ENCODE measurements at regions not wholly inside any gene's neighbourhood (a gene's known extent, or its start where the extent isn't known, plus 50 kb on each side); places are given as distances from the start of the nearest gene placed in this dataset.

DNA sequence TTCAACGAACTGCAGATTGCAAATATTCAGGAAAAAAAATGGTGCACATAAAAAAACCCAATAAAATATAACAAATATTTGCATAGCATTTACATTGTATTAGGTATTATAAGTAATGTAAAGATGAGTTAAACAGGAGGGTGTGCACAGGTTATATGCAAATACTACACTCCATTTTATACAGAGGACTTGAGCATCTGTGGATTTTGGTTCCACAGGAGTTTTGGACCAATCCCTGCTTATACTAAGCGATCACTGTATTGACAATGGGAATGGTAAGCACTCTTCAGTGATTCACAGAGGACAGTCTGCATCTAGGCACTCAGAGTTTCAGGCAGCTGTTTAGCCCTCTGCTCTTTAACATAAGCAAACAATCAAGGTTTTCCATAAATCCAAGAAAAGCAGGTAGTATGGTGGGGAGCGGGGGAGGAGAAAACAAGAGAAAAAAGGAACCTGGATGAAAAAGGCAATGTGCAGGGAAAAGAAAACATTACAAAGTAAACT, 206.0 kb upstream of the PARD3B start:
- DNase-seq, result no peak
- TF ChIP-seq EP300 (IDR thresholded peaks at IDR 0.05) (no peak), POLR2AphosphoS5 (IDR thresholded peaks at IDR 0.05) (no peak), POLR2A (IDR thresholded peaks at IDR 0.05) (no peak)
- TF ChIP-seq, protein P1, sequence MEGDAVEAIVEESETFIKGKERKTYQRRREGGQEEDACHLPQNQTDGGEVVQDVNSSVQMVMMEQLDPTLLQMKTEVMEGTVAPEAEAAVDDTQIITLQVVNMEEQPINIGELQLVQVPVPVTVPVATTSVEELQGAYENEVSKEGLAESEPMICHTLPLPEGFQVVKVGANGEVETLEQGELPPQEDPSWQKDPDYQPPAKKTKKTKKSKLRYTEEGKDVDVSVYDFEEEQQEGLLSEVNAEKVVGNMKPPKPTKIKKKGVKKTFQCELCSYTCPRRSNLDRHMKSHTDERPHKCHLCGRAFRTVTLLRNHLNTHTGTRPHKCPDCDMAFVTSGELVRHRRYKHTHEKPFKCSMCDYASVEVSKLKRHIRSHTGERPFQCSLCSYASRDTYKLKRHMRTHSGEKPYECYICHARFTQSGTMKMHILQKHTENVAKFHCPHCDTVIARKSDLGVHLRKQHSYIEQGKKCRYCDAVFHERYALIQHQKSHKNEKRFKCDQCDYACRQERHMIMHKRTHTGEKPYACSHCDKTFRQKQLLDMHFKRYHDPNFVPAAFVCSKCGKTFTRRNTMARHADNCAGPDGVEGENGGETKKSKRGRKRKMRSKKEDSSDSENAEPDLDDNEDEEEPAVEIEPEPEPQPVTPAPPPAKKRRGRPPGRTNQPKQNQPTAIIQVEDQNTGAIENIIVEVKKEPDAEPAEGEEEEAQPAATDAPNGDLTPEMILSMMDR (IDR thresholded peaks at IDR 0.05), result no peak
- Histone ChIP-seq H3K4me1 (peaks cover 0 to 24% (median 19%) of the 10 kb centered on the region in 4 donors), H3K36me3 (no peaks in the 10 kb centered on the region), H3K27ac (peak overlapping the region in 2 of 4 donors; percentile 17 to 40), H3K4me3 (no peak overlapping the region), H3K27me3 (no peaks in the 10 kb centered on the region), H3K9me3 (no peaks in the 10 kb centered on the region)
- 75 to 88% methylated on average over 3 of the region's 3 CpGs for WGBS, 2 donors
- intact Hi-C loops (cut with DNase I), result no loop called here

DNA sequence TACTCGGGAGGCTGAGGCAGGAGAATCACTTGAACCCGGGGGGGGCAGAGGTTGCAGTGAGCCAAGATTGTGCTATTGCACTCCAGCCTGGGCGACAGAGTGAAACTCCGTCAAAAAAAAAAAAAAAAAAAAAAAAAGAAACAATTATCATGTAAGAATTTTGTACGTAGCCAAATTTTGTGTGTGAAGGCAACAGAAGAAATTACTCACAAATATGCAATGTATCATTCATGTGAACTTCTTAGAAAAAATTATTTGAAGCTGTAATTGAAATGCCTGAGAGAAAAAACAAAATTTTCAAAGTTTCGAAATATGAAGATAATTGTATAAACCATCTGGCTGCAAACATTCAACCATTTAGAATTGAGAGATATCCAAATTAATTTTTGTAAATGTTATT, 204.8 kb upstream of the PARD3B start:
- H3K4me1 ChIP-seq, result peaks cover 0 to 24% (median 17%) of the 10 kb centered on the region in 4 donors
- H3K9me3 ChIP-seq, result no peaks in the 10 kb centered on the region
- no peak for TF ChIP-seq POLR2A (IDR thresholded peaks at IDR 0.05)
- no peak for TF ChIP-seq POLR2AphosphoS5 (IDR thresholded peaks at IDR 0.05)
- TF ChIP-seq, protein P1 (IDR thresholded peaks at IDR 0.05), result no peak
- no peak for TF ChIP-seq EP300 (IDR thresholded peaks at IDR 0.05)
- H3K27ac ChIP-seq, result peak overlapping the region in 2 of 4 donors; percentile 17 to 40
- no peak overlapping the region for H3K4me3 ChIP-seq
- DNase-seq, result no peak
- WGBS, 2 donors, result 88 to 89% methylated on average over 6 of the region's 6 CpGs
- intact Hi-C loops (cut with DNase I), result no loop called here
- no peaks in the 10 kb centered on the region for H3K36me3 ChIP-seq
- no peaks in the 10 kb centered on the region for H3K27me3 ChIP-seq

DNA sequence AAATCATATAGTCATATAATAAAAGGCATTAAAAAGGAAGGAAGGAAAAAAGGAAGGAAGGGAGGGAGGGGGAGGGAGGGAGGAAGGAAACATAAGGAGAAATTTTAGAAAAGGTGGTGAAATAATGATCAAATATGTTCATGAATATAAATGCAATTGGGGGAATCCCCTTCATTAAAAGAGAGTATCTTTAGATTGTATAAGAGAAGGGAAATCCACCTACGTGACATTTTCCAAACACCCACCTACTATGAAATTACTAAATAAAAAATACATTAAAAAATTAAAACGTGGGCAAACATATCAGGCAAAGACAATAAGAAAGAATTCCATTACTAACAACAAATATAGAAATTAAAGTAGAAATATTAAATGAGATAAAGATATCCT, 203.4 kb upstream of the PARD3B start:
- H3K9me3 ChIP-seq, result no peaks in the 10 kb centered on the region
- no peaks in the 10 kb centered on the region for H3K36me3 ChIP-seq
- H3K4me1 ChIP-seq, result peaks cover 0 to 13% (median 6%) of the 10 kb centered on the region in 4 donors
- H3K27me3 ChIP-seq, result no peaks in the 10 kb centered on the region
- WGBS, 2 donors, result 62 to 85% methylated on average over 2 of the region's 2 CpGs
- H3K4me3 ChIP-seq, result no peak overlapping the region
- intact Hi-C loops (cut with DNase I), result no loop called here
- DNase-seq, result no peak
- H3K27ac ChIP-seq, result no peak overlapping the region
- TF ChIP-seq, protein P1 (IDR thresholded peaks at IDR 0.05), result no peak
- TF ChIP-seq EP300 (IDR thresholded peaks at IDR 0.05), result no peak
- TF ChIP-seq POLR2AphosphoS5 (IDR thresholded peaks at IDR 0.05), result no peak
- no peak for TF ChIP-seq POLR2A (IDR thresholded peaks at IDR 0.05)

DNA sequence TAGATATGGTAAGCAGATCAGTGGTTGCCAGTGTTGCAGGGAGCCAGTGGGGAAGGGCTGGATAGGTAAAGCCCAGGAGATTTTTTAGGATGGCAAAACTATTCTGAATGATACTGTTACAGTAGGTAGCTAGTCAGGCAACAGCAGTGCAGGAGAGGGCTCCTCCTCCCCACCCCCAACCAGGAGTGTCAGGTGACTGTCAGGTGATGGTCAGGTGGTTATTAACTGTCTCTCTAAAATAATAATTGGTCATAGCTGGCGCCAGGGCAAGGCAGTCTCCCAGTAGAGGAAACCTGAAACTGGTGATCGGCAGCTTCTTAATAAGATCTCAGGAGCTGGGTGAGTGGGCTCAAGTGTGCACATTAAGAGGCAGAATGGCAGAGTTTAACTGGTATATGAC, 201.6 kb upstream of the PARD3B start:
- no peak for TF ChIP-seq POLR2A (IDR thresholded peaks at IDR 0.05)
- TF ChIP-seq EP300 (IDR thresholded peaks at IDR 0.05), result no peak
- TF ChIP-seq POLR2AphosphoS5 (IDR thresholded peaks at IDR 0.05), result no peak
- 95 to 97% methylated on average over 2 of the region's 2 CpGs for WGBS, 2 donors
- H3K36me3 ChIP-seq, result no peaks in the 10 kb centered on the region
- intact Hi-C loops (cut with DNase I), result no loop called here
- H3K27me3 ChIP-seq, result no peaks in the 10 kb centered on the region
- peaks cover 0 to 13% (median 5%) of the 10 kb centered on the region in 4 donors for H3K4me1 ChIP-seq
- no peak for DNase-seq
- H3K27ac ChIP-seq, result no peak overlapping the region
- H3K9me3 ChIP-seq, result no peaks in the 10 kb centered on the region
- no peak overlapping the region for H3K4me3 ChIP-seq

DNA sequence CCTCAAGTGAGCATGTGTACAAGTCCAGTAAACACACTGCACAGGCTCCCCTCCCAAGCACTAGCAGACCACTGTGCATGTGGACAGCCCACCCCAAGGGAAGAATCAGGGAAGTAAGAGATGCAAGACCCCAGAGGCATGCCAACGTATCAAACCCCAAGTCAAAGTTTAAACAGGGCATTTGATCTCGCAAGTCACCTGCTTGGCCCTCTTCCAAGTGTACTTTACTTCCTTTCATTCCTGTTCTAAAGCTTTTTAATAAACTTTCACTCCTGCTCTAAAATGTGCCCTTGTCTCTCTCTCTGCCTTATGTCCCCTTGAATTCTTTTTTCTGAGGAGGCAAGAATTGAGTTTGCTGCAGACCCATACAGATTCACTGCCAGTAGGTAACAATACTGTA, 201.2 kb upstream of the PARD3B start:
- no peak for DNase-seq
- H3K4me1 ChIP-seq, result peaks cover 0 to 11% (median 4%) of the 10 kb centered on the region in 4 donors
- H3K27ac ChIP-seq, result no peak overlapping the region
- WGBS, 2 donors, result 10 to 24% methylated on average over 2 of the region's 2 CpGs
- no peaks in the 10 kb centered on the region for H3K27me3 ChIP-seq
- intact Hi-C loops (cut with DNase I), result no loop called here
- no peaks in the 10 kb centered on the region for H3K36me3 ChIP-seq
- TF ChIP-seq POLR2A (IDR thresholded peaks at IDR 0.05) (no peak), EP300 (IDR thresholded peaks at IDR 0.05) (no peak), POLR2AphosphoS5 (IDR thresholded peaks at IDR 0.05) (no peak)
- TF ChIP-seq, protein P1 (IDR thresholded peaks at IDR 0.05), result no peak
- H3K9me3 ChIP-seq, result no peaks in the 10 kb centered on the region
- no peak overlapping the region for H3K4me3 ChIP-seq
